GM21423 (cell line): ENCODE measurements at regions not wholly inside any gene's neighbourhood (a gene's known extent, or its start where the extent isn't known, plus 50 kb on each side); places are given as distances from the start of the nearest gene placed in this dataset.

Source experiments
- ATAC-seq: cut with Tn5 transposase; IDR thresholded peaks from one replicate; pipeline ENCODE4 v1.9.1; 2021; ENCODE audit warnings: mild to moderate bottlenecking, moderate library complexity; ENCODE audit not compliant: unreplicated experiment

DNA sequence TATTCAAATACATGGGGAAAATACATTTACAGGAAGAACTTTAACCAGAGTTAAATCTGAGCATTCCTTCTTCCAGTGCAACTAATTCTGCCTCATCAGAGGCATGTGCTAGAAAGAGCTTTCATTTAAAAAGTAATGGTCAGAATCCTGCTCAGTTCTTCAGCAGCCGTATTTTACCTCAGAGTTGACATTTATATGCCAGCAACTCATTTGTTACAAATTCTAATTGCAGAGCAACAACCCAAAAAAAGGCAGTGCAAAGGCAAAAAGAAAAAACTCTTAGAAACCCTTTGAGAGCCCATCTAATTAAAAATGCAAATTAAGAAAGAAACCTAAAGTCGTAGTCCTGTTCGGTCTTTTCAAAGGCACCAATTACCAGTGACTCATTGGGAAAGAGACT lies 392.5 kb downstream of the PBX1 start:
- ATAC-seq, result no peak

GRCh38 chr1:164950541-164950986 lies 391.6 kb downstream of the PBX1 start:
- no peak for ATAC-seq

- no peak for ATAC-seq
Observed at GRCh38 chr1:164949771-164950471, 390.9 kb downstream of the PBX1 start.

- ATAC-seq, result no peak
Observed at GRCh38 chr1:164948101-164948500, 389.1 kb downstream of the PBX1 start.

DNA sequence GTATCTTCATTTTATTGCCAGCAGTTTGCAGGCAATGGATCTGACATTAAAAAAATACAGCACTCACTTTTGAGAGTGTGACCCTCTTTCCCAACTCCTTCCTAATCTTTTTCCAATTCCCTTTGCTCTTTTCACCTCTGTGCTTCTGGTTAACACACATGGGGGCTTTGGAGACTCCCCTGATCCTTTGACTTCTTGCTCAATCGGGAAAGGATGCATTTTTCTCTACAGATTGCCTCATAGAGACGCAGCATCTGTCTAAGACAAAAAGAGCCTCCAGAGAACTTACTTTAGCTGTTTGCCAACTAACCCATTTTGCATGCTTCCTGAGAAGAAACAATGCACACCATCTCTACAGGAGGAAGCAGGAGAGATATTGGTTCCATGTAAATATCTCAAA lies 378.3 kb downstream of the PBX1 start:
- ATAC-seq, result no peak

DNA sequence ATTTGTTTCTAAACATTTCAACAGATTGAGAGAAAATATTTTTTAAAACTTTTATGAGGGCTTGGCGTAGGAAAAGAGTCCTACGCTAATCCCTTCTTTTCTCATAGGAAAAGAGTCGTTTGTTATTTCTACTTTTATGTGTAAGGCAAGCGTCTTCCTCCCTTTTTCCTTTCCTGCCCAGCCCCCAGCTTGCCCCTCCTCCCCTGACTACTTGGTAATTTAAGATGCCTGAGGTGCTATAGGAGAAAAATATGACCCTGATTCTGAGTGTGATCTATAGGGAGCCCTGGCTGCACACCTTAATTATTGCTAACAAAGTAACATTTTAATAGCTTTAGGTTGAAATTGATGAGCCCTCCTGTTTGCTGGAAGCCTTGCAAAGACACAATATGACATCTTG lies 373.6 kb downstream of the PBX1 start:
- no peak for ATAC-seq

- ATAC-seq, result no peak
Observed at GRCh38 chr1:164930833-164931232, 371.8 kb downstream of the PBX1 start.

DNA sequence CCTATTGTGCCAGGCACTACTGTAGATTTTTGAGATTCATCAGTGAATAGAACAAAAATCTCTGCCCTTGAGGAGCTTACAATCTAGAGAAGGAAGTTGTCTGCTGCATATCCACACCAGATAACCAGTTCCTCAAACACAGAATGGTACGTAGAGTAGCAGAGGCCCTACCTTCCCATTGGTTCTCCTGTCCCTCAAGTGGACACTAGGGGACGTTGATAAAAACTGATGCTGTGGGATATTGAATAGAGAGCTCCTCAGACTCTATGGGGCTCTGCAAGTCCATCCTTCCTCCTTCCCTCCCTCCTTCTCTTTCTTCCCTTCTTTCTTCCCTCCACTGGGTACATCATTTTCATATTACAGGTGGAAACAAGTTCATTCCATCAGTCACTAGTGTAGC lies 371.3 kb downstream of the PBX1 start:
- ATAC-seq, result no peak

GRCh38 chr1:164928232-164928812 lies 369.3 kb downstream of the PBX1 start:
- no peak for ATAC-seq

GRCh38 chr1:164926107-164926506 lies 367.1 kb downstream of the PBX1 start:
- no peak for ATAC-seq

- no peak for ATAC-seq
Observed at GRCh38 chr1:164922585-164922984, 363.6 kb downstream of the PBX1 start.

DNA sequence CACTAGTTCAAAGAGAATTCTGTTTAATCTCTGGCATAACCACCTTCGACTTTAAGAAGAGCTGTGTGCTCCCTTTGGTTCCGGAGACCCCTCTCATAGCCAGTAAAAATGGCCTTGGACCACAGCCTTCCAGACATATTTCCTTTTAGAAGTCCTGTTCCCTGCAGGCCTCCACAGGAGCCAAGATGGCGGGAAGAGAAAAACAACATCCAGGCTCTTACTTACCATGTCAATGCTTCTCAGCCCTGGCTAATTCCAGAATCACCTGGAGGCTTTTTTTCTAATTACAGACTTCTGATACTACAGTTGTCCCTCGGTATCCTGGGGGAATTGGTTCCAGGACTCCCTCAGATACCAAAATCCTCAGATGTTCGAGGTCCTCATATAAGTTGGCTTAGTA lies 362.5 kb downstream of the PBX1 start:
- no peak for ATAC-seq

GRCh38 chr1:164918140-164918539 lies 359.2 kb downstream of the PBX1 start:
- no peak for ATAC-seq

DNA sequence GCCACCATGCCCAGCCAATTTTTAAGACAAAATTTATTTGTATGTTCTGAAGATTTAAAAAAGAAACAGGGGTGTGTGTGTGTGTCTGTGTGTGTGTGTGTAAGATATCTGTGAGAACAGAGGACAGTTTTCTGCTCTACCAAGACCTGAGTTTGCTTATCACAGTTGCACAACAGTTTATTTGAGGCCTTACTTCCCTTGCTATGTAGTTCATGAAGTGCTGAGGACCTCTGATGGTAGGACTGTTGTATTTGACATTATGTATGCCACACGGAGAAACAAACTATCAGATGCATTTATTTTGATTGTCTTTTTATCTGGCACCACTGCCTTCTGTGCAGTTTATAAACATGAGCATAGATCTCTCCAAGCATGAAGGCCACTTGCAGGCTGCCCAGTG lies 355.2 kb downstream of the PBX1 start:
- ATAC-seq, result no peak

- ATAC-seq, result no peak
Observed at GRCh38 chr1:164912290-164912689, 353.3 kb downstream of the PBX1 start.

DNA sequence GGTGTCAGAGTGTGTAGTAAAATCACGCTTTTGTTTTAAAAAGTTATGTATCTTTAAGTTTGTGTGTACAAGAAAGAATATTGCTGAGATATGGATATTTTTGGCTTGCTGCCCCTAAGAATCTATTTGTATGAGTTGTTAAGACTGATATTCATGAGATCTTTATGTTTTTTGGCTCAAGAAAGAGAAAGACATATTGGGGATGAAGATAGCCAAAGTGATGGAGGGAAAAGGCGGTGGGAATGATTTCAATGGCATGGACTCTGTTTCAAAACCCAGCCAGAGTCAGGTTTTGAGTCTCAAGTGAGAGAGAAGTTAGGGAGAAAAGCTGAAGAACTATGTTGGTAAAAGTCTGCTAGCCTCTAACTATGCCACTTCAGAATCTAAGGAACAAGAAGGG lies 351.7 kb downstream of the PBX1 start:
- no peak for ATAC-seq

DNA sequence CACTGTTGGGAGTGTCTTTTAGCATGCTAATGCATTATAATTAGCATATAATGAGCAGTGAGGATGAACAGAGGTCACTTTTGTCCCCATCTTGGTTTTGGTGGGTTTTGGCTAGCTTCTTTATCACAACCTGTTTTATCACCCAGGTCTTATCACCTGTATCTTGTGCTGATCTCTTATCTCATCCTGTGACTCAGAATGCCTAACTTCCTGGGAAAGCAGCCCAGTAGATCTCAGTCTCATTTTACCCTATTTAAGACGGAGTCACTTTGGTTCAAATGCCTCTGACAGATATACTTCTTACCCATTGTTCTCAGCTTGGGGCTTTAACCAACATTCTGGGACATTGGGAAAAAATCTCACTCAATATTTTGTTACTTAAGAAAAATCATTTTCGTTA lies 348.7 kb downstream of the PBX1 start:
- ATAC-seq, result no peak

GRCh38 chr1:164905869-164906268 lies 346.9 kb downstream of the PBX1 start:
- no peak for ATAC-seq

- no peak for ATAC-seq
Observed at GRCh38 chr1:164902491-164902890, 343.5 kb downstream of the PBX1 start.
